SKM-1 (cell line): ENCODE measurements at regions not wholly inside any gene's neighbourhood (a gene's known extent, or its start where the extent isn't known, plus 50 kb on each side); places are given as distances from the start of the nearest gene placed in this dataset.

Experiments
- DNase-seq: peaks from one replicate; lab custom pipeline; 2025; ENCODE audit not compliant: unreplicated experiment; lab: John Stamatoyannopoulos, UW

- DNase-seq, result no peak
Measured at GRCh38 chr6:9957215-9957759, 457.6 kb downstream of the TFAP2A start.

GRCh38 chr6:9948678-9949077, 466.2 kb downstream of the TFAP2A start:
- DNase-seq, result no peak

- no peak for DNase-seq
Measured at GRCh38 chr6:9943986-9944385, 470.9 kb downstream of the TFAP2A start.

GRCh38 chr6:9943026-9943425, 471.8 kb downstream of the TFAP2A start:
- no peak for DNase-seq

- no peak for DNase-seq
Measured at GRCh38 chr6:9942131-9942530, 472.7 kb downstream of the TFAP2A start.

- DNase-seq, result no peak
Measured at GRCh38 chr6:9938801-9939200, 476.1 kb downstream of the TFAP2A start.

GRCh38 chr6:9937031-9937763, 477.7 kb downstream of the TFAP2A start:
- no peak for DNase-seq

- DNase-seq, result no peak
Measured at GRCh38 chr6:9936551-9936950, 478.3 kb downstream of the TFAP2A start.

GRCh38 chr6:9933677-9934076, 481.2 kb downstream of the TFAP2A start:
- DNase-seq, result no peak

- DNase-seq, result no peak
Measured at GRCh38 chr6:9927275-9927674, 487.6 kb downstream of the TFAP2A start.

GRCh38 chr6:9924971-9925370, 489.9 kb downstream of the TFAP2A start:
- DNase-seq, result no peak

GRCh38 chr6:9921366-9921765, 493.5 kb downstream of the TFAP2A start:
- DNase-seq, result no peak

- no peak for DNase-seq
Measured at GRCh38 chr6:9914951-9915350, 499.9 kb downstream of the TFAP2A start.

GRCh38 chr6:9901376-9901775, 513.5 kb downstream of the TFAP2A start:
- DNase-seq, result no peak

GRCh38 chr6:9896806-9897205, 518.1 kb downstream of the TFAP2A start:
- DNase-seq, result peak; percentile 18

GRCh38 chr6:9890893-9891292, 524.0 kb downstream of the TFAP2A start:
- DNase-seq, result no peak

- DNase-seq, result no peak
Measured at GRCh38 chr6:9890469-9890868, 524.4 kb downstream of the TFAP2A start.

- DNase-seq, result no peak
Measured at GRCh38 chr6:9878535-9878934, 536.3 kb downstream of the TFAP2A start.

GRCh38 chr6:9875605-9876353, 539.1 kb downstream of the TFAP2A start:
- DNase-seq, result no peak

- no peak for DNase-seq
Measured at GRCh38 chr6:9862603-9863167, 552.2 kb downstream of the TFAP2A start.

- no peak for DNase-seq
Measured at GRCh38 chr6:9851541-9852380, 563.1 kb downstream of the TFAP2A start.
